SK-N-MC (cell line): ENCODE measurements at regions not wholly inside any gene's neighbourhood (a gene's known extent, or its start where the extent isn't known, plus 50 kb on each side); places are given as distances from the start of the nearest gene placed in this dataset.

Experiments used
- FOXP2 ChIP-seq: optimal IDR thresholded peaks from 2 replicates; pipeline ENCODE3; 2011; ENCODE audit warnings: mild to moderate bottlenecking, moderate library complexity; ENCODE audit not compliant: insufficient read depth; ENCODE audit errors: extremely low read length, control extremely low read depth
- POLR2AphosphoS5 ChIP-seq: IDR thresholded peaks from 2 replicates; pipeline ENCODE4 v1.6.1; 2012; ENCODE audit warnings: mild to moderate bottlenecking, low read depth, low read length, borderline replicate concordance

- no peak for TF ChIP-seq POLR2AphosphoS5
- no peak for TF ChIP-seq FOXP2
These were observed 167.2 kb downstream of the FBXO15 start for GRCh38 chr18:73980289-73980979.
